ENCODE measurements at regions not wholly inside any gene's neighbourhood (a gene's known extent, or its start where the extent isn't known, plus 50 kb on each side); places are given as distances from the start of the nearest gene placed in this dataset.

DNA sequence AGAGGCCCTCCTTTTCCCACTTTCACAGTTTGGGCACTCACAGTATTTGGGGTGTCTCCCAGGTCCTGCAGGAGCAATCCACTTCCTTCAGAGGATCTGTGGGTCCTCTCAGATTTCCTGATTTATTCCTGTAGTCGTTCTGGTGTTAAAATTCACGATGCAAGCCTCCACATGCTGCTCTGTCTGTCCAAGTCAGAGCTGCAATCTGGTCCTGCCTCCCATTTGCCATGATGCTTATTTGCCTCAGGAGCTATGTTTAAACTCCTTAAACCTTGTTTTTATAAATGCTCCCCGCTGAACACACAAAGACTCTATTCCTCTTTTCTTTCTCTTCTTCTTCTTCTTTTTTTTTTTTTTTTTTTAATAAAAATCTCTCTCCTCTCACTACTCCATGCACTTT lies 558.7 kb upstream of the NECTIN3 start:
- TF ChIP-seq ZBTB7A (IDR thresholded peaks at IDR 0.05; ENCODE audit: low read depth) (no peak), EGR1 (IDR thresholded peaks at IDR 0.05) (no peak), RAD21 (IDR thresholded peaks at IDR 0.05; ENCODE audit: low read depth) (no peak), TAF1 (IDR thresholded peaks at IDR 0.05; ENCODE audit: low read depth) (no peak), CREB1 (IDR thresholded peaks at IDR 0.05; ENCODE audit: low read depth) (no peak), EP300 (IDR thresholded peaks at IDR 0.05; ENCODE audit: borderline replicate concordance) (no peak)

All from Ishikawa (cell line).